ENCODE measurements at regions not wholly inside any gene's neighbourhood (a gene's known extent, or its start where the extent isn't known, plus 50 kb on each side); places are given as distances from the start of the nearest gene placed in this dataset.

- TF ChIP-seq YY1 (IDR thresholded peaks at IDR 0.05; ENCODE audit: insufficient read depth, insufficient read length) (no peak), ZNF274 (IDR thresholded peaks at IDR 0.05; ENCODE audit: low read depth, low read length) (no peak)
Measured at GRCh38 chr1:30631700-30632099, 91.7 kb downstream of the MATN1 start.

All from NT2/D1 (cell line).